SK-N-SH (cell line): ENCODE measurements at regions not wholly inside any gene's neighbourhood (a gene's known extent, or its start where the extent isn't known, plus 50 kb on each side); places are given as distances from the start of the nearest gene placed in this dataset.
A peak's percentile ranks its signal among the peaks of the same experiment; 100 is the strongest.

Source experiments
- CTCF ChIA-PET: fragments of 300-600, 350-600 bp; formaldehyde crosslinking; extraction: SDS; loops from one replicate; lab custom pipeline; 2021; lab: Yijun Ruan, JAX
- POLR2A ChIA-PET: fragments of 350-600 bp; sonication (Branson Sonifier 250); formaldehyde crosslinking; extraction: SDS; loops from one replicate; lab custom pipeline; 2020; ENCODE audit warnings: antibody characterized with exemption, inconsistent platforms; lab: Yijun Ruan, JAX
- DNase-seq: peaks from one replicate; pipeline ENCODE4 v3.0.0; 2012
- H2AFZ ChIP-seq: fragments of 200-600 bp; sonication (generic); 2 replicates; pipeline ENCODE4 v1.8.1; 2016; ENCODE audit warnings: antibody characterized with exemption, mild to moderate bottlenecking, low read depth
- H3F3A ChIP-seq: fragments of 200-600 bp; sonication (generic); replicated peaks from 2 replicates; pipeline ENCODE3; 2016; ENCODE audit warnings: antibody characterized with exemption, mild to moderate bottlenecking; ENCODE audit not compliant: insufficient read depth
- H3K27ac ChIP-seq, 2 experiments: fragments of 200-500 bp in 1 of 2; fragments of 200-600 bp in 1 of 2; sonication (Bioruptor generic) in 1 of 2; sonication (generic), shearing (Covaris generic) in 1 of 2; 2 replicates each; pipeline versions ENCODE4 v1.5.1 to v1.6.1; 2014 to 2016; ENCODE audit warnings: low read depth in 2 of 2, inconsistent platforms in 1 of 2, low read length in 1 of 2, mild to moderate bottlenecking in 1 of 2, mixed read lengths in 1 of 2
- H3K27me3 ChIP-seq: fragments of 200-600 bp; sonication (generic), shearing (Covaris generic); 2 replicates; pipeline ENCODE4 v1.6.1; 2016; ENCODE audit warnings: mixed run types; ENCODE audit not compliant: insufficient read depth
- H3K36me3 ChIP-seq, 2 experiments: fragments of 200-500 bp in 1 of 2; fragments of 200-600 bp in 1 of 2; sonication (Bioruptor generic) in 1 of 2; sonication (generic) in 1 of 2; replicated peaks in 1 of 2; 2 replicates each; pipeline versions ENCODE3 to v1.5.1; 2014 to 2016; ENCODE audit warnings: low read length in 1 of 2, mild to moderate bottlenecking in 1 of 2; ENCODE audit not compliant: insufficient read depth in 2 of 2, control insufficient read depth in 1 of 2
- H3K4me1 ChIP-seq, 2 experiments: fragments of 200-500 bp in 1 of 2; fragments of 200-600 bp in 1 of 2; sonication (Bioruptor generic) in 1 of 2; sonication (generic), shearing (Covaris generic) in 1 of 2; 2 replicates each; pipeline versions ENCODE4 v1.5.1 to v1.6.1; 2014 to 2016; ENCODE audit warnings: low read depth in 1 of 2, low read length in 1 of 2, mixed run types in 1 of 2; ENCODE audit not compliant: insufficient read depth in 2 of 2, control insufficient read depth in 1 of 2
- H3K4me2 ChIP-seq: fragments of 200-600 bp; sonication (generic), shearing (Covaris generic); 2 replicates; pipeline ENCODE4 v1.6.1; 2017; ENCODE audit warnings: mixed run types
- H3K4me3 ChIP-seq, 2 experiments: fragments of 200-500 bp in 1 of 2; fragments of 200-600 bp in 1 of 2; sonication (Bioruptor generic) in 1 of 2; sonication (generic), shearing (Covaris generic) in 1 of 2; 2 replicates each; pipeline versions ENCODE4 v1.5.1 to v1.8.1; 2014 to 2016; ENCODE audit warnings: low read depth in 2 of 2, inconsistent platforms in 1 of 2, low read length in 1 of 2, mild to moderate bottlenecking in 1 of 2, mixed read lengths in 1 of 2, moderate library complexity in 1 of 2
- H3K79me2 ChIP-seq: fragments of 200-600 bp; sonication (generic); 2 replicates; pipeline ENCODE4 v1.8.1; 2017; ENCODE audit warnings: mild to moderate bottlenecking; ENCODE audit not compliant: insufficient read depth
- H3K9ac ChIP-seq: fragments of 200-600 bp; sonication (generic); 2 replicates; pipeline ENCODE4 v1.6.1; 2017; ENCODE audit warnings: mixed run types
- H3K9me2 ChIP-seq: fragments of 200-600 bp; sonication (generic); 2 replicates; pipeline ENCODE4 v1.6.1; 2017; ENCODE audit warnings: mixed run types
- H3K9me3 ChIP-seq: fragments of 200-600 bp; sonication (generic); 2 replicates; pipeline ENCODE4 v1.6.1; 2017; ENCODE audit warnings: mixed run types, mild to moderate bottlenecking, moderate library complexity
- H4K20me1 ChIP-seq: fragments of 200-600 bp; sonication (generic); 2 replicates; pipeline ENCODE4 v1.6.1; 2017; ENCODE audit warnings: mild to moderate bottlenecking, mixed run types; ENCODE audit not compliant: insufficient read depth
- CHD2 ChIP-seq: fragments of 150-350 bp; IDR thresholded peaks from 2 replicates; pipeline ENCODE4 v1.6.1; 2018; ENCODE audit warnings: low read length; ENCODE audit not compliant: partially characterized antibody
- ELF1 ChIP-seq: IDR thresholded peaks from 2 replicates; pipeline ENCODE4 v1.4.0; 2012
- EP300 ChIP-seq, 2 experiments: IDR thresholded peaks; 2 replicates each; pipeline versions ENCODE4 v1.4.0 to v1.6.1; 2012; ENCODE audit warnings: borderline replicate concordance in 1 of 2, low read depth in 1 of 2, low read length in 1 of 2
- FOXJ3 ChIP-seq: sonication (generic); formaldehyde crosslinking; IDR thresholded peaks from 2 replicates; pipeline ENCODE4 v1.5.1; 2020; ENCODE audit warnings: mild to moderate bottlenecking, missing genetic modification reagents
- POLR2AphosphoS5 ChIP-seq: IDR thresholded peaks from 2 replicates; pipeline ENCODE4 v1.6.1; 2012; ENCODE audit warnings: low read depth, low read length
- RAD21 ChIP-seq: IDR thresholded peaks from 2 replicates; pipeline ENCODE4 v1.6.1; 2012; ENCODE audit warnings: mild to moderate bottlenecking, low read length
- RCOR1 ChIP-seq: fragments of 150-350 bp; IDR thresholded peaks from 2 replicates; pipeline ENCODE4 v1.6.1; 2017; ENCODE audit warnings: antibody characterized with exemption, low read length
- RXRA ChIP-seq: IDR thresholded peaks from 2 replicates; pipeline ENCODE4 v1.4.0; 2012; ENCODE audit warnings: low read depth, mild to moderate bottlenecking, borderline replicate concordance
- SMC3 ChIP-seq: IDR thresholded peaks from 2 replicates; pipeline ENCODE4 v1.6.1; 2012; ENCODE audit warnings: low read depth, low read length, improper control_type of control experiment
- TAF1 ChIP-seq: IDR thresholded peaks from 2 replicates; pipeline ENCODE4 v1.6.1; 2012; ENCODE audit warnings: low read depth, mild to moderate bottlenecking, low read length, moderate library complexity, borderline replicate concordance
- TEAD4 ChIP-seq: IDR thresholded peaks from 2 replicates; pipeline ENCODE4 v1.4.0; 2012; ENCODE audit warnings: mild to moderate bottlenecking, borderline replicate concordance; ENCODE audit not compliant: insufficient read depth
- YY1 ChIP-seq: IDR thresholded peaks from 2 replicates; pipeline ENCODE4 v1.4.0; 2012; ENCODE audit warnings: low read depth, mild to moderate bottlenecking
- WGBS: methylation state at CpG from one replicate; pipeline ENCODE4 v1.1.6; 2017; ENCODE audit warnings: low lambda C conversion rate; 5-methylcytosine and 5-hydroxymethylcytosine counted together
- TF ChIP-seq, protein P1 (sequence below): fragments of 150-350 bp; IDR thresholded peaks from 2 replicates; pipeline ENCODE4 v1.6.1; 2017; ENCODE audit warnings: antibody characterized with exemption, low read length, low read depth, borderline replicate concordance
- TF ChIP-seq, protein P2 (sequence below): IDR thresholded peaks from 2 replicates; pipeline ENCODE4; 2012
- TF ChIP-seq, protein P3 (sequence below): IDR thresholded peaks from 2 replicates; pipeline ENCODE4 v1.6.1; 2012; ENCODE audit warnings: mild to moderate bottlenecking, low read depth, low read length, moderate library complexity

DNA sequence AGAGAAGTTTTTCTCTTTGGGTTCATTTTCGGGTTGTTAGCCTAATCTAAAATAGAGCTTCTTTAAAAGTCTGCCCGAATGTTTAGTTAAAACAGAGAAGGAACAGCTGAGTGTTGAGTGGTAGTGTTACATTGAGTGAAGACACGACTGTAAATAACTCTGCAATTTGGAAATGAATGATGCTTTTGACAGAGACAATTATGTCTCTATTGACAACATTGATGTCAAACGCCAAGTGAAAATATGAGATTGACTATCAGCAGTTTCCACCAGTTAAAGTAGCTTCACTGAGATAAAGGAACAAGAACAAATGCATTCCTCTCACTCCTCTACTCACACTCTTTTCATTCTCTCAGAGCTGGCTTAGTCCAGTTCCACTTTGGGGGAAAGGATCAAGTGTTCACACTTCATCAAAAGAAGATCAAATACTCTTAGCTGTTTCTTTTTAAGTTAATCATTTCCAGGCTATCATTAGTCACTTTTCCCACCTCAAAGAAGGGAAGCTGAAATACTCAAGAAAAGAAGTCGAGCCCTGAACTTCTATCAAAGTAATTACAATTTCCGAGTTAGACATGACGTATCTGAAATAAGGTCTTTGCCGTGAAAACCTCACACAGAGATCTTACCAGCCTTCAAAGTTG, 399.1 kb upstream of the DPH6 start:
- Histone ChIP-seq H2AFZ (no peak overlapping the region), H3K4me2 (no peak overlapping the region), H3K79me2 (no peaks in the 10 kb centered on the region), H3K9me3 (no peaks in the 10 kb centered on the region), H3K4me3 (no peak overlapping the region), H3K9me2 (no peaks in the 10 kb centered on the region), H3K36me3 (no peaks in the 10 kb centered on the region), H3K27me3 (no peaks in the 10 kb centered on the region), H3K27ac (no peak overlapping the region), H3K9ac (no peak overlapping the region), H3K4me1 (no peaks in the 10 kb centered on the region), H4K20me1 (no peaks in the 10 kb centered on the region), H3F3A (no peaks in the 10 kb centered on the region)
- WGBS = 85% methylated on average over 8 of the region's 8 CpGs
- DNase-seq = no peak
- ChIA-PET CTCF (interaction anchor here (1.2 kb wide), 1 partner anchor 11 kb away, joined by 3 read pairs; no protein-coding TSS in a partner anchor), POLR2A (no interaction called here)
- TF ChIP-seq EP300 (IDR thresholded peaks at IDR 0.05; ENCODE audit: borderline replicate concordance in 1 of 2, low read depth in 1 of 2, low read length in 1 of 2) = no peak

DNA sequence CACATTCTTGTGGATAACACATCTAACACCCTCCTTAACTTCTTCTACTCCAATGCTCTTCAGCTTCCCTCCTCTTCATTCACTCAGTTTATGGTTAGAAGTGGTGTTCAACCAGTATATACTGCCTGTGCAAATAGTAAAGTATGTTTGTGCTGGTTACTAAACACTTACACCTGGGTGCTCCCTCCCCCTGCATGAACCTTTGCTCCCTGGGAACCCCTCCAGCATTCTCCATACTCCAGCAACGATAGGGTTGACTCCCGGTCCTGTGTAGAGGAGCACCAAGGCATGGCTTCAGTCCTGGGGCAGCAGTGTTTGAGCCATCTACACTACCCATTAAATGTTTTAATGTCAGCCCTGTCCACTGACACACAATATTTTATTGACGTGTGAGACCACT, 407.5 kb upstream of the DPH6 start:
- CTCF ChIA-PET = no interaction called here
- Histone ChIP-seq H3K27me3 (no peaks in the 10 kb centered on the region), H4K20me1 (no peaks in the 10 kb centered on the region), H3K9ac (no peak overlapping the region)
- POLR2A ChIA-PET = no interaction called here
- TF ChIP-seq, protein P1, sequence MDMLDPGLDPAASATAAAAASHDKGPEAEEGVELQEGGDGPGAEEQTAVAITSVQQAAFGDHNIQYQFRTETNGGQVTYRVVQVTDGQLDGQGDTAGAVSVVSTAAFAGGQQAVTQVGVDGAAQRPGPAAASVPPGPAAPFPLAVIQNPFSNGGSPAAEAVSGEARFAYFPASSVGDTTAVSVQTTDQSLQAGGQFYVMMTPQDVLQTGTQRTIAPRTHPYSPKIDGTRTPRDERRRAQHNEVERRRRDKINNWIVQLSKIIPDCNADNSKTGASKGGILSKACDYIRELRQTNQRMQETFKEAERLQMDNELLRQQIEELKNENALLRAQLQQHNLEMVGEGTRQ = no peak
- TF ChIP-seq ELF1 = no peak
- no peak for TF ChIP-seq RXRA
- no peak for TF ChIP-seq SMC3
- TF ChIP-seq YY1 = no peak
- TF ChIP-seq, protein P2, sequence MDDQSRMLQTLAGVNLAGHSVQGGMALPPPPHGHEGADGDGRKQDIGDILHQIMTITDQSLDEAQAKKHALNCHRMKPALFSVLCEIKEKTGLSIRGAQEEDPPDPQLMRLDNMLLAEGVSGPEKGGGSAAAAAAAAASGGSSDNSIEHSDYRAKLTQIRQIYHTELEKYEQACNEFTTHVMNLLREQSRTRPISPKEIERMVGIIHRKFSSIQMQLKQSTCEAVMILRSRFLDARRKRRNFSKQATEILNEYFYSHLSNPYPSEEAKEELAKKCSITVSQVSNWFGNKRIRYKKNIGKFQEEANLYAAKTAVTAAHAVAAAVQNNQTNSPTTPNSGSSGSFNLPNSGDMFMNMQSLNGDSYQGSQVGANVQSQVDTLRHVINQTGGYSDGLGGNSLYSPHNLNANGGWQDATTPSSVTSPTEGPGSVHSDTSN = no peak
- TF ChIP-seq TAF1 = no peak
- TF ChIP-seq, all 33 proteins: peak for 0
- H3K4me3 ChIP-seq = no peak overlapping the region
- no peak for DNase-seq
- no peak overlapping the region for H3K27ac ChIP-seq
- H3K9me3 ChIP-seq = no peaks in the 10 kb centered on the region
- no peaks in the 10 kb centered on the region for H3K36me3 ChIP-seq
- H3K79me2 ChIP-seq = no peaks in the 10 kb centered on the region
- H3K9me2 ChIP-seq = no peaks in the 10 kb centered on the region
- H3K4me2 ChIP-seq = no peak overlapping the region
- peaks cover 12 to 13% of the 10 kb centered on the region in 2 experiments; a peak in 3 of 4 replicates for H3K4me1 ChIP-seq
- H2AFZ ChIP-seq = no peak overlapping the region
- no peaks in the 10 kb centered on the region for H3F3A ChIP-seq
- 78% methylated on average over 3 of the region's 3 CpGs for whole genome bisulfite sequencing

DNA sequence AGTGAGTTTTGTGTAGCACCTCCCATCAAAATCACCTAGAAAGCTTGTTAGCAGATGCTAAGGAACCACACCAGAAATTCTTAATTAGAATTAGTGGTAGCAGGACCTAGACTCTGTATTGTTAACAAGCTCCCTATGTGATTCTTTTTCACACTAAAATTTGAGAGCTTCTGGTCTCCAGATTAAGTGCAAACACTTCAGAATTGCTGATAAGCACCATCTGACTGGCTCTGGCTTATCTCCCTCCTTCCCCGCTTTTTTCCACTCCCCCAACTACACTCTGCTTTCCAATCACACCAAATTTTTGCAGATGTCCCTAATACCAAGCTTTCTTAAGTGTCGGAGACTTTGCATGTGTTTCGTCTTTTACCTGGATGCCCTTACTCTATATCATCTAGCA, 410.1 kb upstream of the DPH6 start:
- 57% methylated on average over 3 of the region's 3 CpGs for WGBS
- Histone ChIP-seq H3K27ac (no peak overlapping the region; a peak in 1 of 4 replicates), H3K4me2 (no peak overlapping the region), H3K79me2 (no peaks in the 10 kb centered on the region), H4K20me1 (no peaks in the 10 kb centered on the region), H3K36me3 (no peaks in the 10 kb centered on the region), H2AFZ (no peak overlapping the region), H3K9me3 (no peaks in the 10 kb centered on the region), H3K27me3 (no peaks in the 10 kb centered on the region), H3F3A (no peaks in the 10 kb centered on the region), H3K9ac (no peak overlapping the region), H3K4me3 (no peak overlapping the region), H3K9me2 (no peaks in the 10 kb centered on the region), H3K4me1 (peaks cover 13 to 17% of the 10 kb centered on the region in 2 experiments)
- CTCF ChIA-PET = interaction anchor here (0.5 to 1.1 kb wide), 6 partner anchors 10 to 1947 kb away, joined by 3 read pairs; no protein-coding TSS in a partner anchor
- POLR2A ChIA-PET = no interaction called here
- peak; percentile 17 for DNase-seq
- TF ChIP-seq CHD2 = peak; percentile 10
- TF ChIP-seq, protein P1 = no peak
- TF ChIP-seq POLR2AphosphoS5 = no peak
- no peak for TF ChIP-seq FOXJ3 (CRISPR knock-in tag)
- peak; percentile 15; the same call in 1 of the 2 replicates for TF ChIP-seq RCOR1
- TF ChIP-seq, protein P3, sequence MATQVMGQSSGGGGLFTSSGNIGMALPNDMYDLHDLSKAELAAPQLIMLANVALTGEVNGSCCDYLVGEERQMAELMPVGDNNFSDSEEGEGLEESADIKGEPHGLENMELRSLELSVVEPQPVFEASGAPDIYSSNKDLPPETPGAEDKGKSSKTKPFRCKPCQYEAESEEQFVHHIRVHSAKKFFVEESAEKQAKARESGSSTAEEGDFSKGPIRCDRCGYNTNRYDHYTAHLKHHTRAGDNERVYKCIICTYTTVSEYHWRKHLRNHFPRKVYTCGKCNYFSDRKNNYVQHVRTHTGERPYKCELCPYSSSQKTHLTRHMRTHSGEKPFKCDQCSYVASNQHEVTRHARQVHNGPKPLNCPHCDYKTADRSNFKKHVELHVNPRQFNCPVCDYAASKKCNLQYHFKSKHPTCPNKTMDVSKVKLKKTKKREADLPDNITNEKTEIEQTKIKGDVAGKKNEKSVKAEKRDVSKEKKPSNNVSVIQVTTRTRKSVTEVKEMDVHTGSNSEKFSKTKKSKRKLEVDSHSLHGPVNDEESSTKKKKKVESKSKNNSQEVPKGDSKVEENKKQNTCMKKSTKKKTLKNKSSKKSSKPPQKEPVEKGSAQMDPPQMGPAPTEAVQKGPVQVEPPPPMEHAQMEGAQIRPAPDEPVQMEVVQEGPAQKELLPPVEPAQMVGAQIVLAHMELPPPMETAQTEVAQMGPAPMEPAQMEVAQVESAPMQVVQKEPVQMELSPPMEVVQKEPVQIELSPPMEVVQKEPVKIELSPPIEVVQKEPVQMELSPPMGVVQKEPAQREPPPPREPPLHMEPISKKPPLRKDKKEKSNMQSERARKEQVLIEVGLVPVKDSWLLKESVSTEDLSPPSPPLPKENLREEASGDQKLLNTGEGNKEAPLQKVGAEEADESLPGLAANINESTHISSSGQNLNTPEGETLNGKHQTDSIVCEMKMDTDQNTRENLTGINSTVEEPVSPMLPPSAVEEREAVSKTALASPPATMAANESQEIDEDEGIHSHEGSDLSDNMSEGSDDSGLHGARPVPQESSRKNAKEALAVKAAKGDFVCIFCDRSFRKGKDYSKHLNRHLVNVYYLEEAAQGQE = no peak
- TF ChIP-seq ELF1 = no peak
- no peak for TF ChIP-seq TEAD4
- TF ChIP-seq RAD21 = no peak
- no peak for TF ChIP-seq RXRA
